Astrocyte of the spinal cord (primary cell): ENCODE measurements at regions not wholly inside any gene's neighbourhood (a gene's known extent, or its start where the extent isn't known, plus 50 kb on each side); places are given as distances from the start of the nearest gene placed in this dataset.

ENCODE experiments used
- DNase-seq: peaks from one replicate; pipeline ENCODE4 v3.0.0; 2011; ENCODE audit warnings: low read depth, low spot score
- H3K4me3 ChIP-seq: 2 replicates; pipeline ENCODE4 v1.5.1; 2011; ENCODE audit warnings: low read depth, mild to moderate bottlenecking, low read length, moderate library complexity
- in situ Hi-C: cut with HindIII; loops from 2 replicates; pipeline ENCODE4 v1.10.0; 2017; ENCODE audit warnings: low sequenced_read_pairs
- TF ChIP-seq, protein P1 (sequence below): IDR thresholded peaks from 2 replicates; pipeline ENCODE4 v1.5.1; 2012; ENCODE audit warnings: low read depth, mild to moderate bottlenecking, low read length, inconsistent platforms

- peak; percentile 40 for DNase-seq
- TF ChIP-seq, protein P1, sequence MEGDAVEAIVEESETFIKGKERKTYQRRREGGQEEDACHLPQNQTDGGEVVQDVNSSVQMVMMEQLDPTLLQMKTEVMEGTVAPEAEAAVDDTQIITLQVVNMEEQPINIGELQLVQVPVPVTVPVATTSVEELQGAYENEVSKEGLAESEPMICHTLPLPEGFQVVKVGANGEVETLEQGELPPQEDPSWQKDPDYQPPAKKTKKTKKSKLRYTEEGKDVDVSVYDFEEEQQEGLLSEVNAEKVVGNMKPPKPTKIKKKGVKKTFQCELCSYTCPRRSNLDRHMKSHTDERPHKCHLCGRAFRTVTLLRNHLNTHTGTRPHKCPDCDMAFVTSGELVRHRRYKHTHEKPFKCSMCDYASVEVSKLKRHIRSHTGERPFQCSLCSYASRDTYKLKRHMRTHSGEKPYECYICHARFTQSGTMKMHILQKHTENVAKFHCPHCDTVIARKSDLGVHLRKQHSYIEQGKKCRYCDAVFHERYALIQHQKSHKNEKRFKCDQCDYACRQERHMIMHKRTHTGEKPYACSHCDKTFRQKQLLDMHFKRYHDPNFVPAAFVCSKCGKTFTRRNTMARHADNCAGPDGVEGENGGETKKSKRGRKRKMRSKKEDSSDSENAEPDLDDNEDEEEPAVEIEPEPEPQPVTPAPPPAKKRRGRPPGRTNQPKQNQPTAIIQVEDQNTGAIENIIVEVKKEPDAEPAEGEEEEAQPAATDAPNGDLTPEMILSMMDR, result peak; percentile 55
- in situ Hi-C loops, result no loop called here
- H3K4me3 ChIP-seq, result no peak overlapping the region
Measured at GRCh38 chr13:65656740-65657329, 1573.3 kb downstream of the PCDH9 start.

GRCh38 chr13:65653613-65654012, 1576.5 kb downstream of the PCDH9 start:
- TF ChIP-seq, protein P1, result no peak
- H3K4me3 ChIP-seq, result no peak overlapping the region
- in situ Hi-C loops, result no loop called here
- DNase-seq, result no peak

DNA sequence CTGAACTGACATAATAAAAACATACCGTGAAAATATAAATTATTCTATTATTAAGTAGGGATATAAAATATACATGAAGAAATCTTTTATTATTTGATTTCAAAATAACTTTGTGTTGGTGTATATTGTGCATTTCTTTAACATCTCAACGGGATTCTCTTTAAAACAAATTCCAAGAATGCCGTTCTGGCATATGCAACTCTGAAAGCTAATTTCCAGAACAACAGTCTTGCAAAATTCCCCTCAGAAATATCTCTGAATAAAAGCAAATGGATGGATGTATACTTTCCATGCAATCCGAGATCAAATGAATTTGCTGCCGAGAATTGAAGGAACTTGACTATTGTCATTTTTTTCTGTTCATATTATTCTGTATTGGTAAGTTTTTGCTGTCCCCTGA, 1579.8 kb downstream of the PCDH9 start:
- TF ChIP-seq, protein P1, result no peak
- no peak for DNase-seq
- no peak overlapping the region for H3K4me3 ChIP-seq
- in situ Hi-C loops, result no loop called here

DNA sequence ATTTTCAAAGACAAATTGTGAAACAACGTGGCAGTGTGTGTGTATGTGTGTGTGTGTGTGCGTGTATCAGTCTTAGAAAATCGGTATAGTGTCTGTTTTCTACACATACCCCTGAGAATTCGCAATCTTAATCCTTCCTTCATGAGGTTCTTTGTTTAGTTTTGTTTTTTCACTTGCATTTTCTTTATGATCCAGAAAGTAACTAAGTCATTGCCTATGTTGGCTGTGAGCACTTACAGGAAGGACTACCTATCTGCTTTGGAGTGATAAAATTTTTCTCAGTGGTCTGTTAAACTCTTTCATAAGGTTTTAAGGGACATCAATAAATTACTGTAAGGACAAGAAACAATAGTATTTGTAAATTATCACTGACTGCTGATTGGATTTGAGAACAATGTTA, 1587.1 kb downstream of the PCDH9 start:
- no peak overlapping the region for H3K4me3 ChIP-seq
- no peak for DNase-seq
- TF ChIP-seq, protein P1, result no peak
- in situ Hi-C loops, result no loop called here

GRCh38 chr13:65642301-65642700, 1587.8 kb downstream of the PCDH9 start:
- in situ Hi-C loops, result no loop called here
- H3K4me3 ChIP-seq, result no peak overlapping the region
- DNase-seq, result no peak
- TF ChIP-seq, protein P1, result no peak

DNA sequence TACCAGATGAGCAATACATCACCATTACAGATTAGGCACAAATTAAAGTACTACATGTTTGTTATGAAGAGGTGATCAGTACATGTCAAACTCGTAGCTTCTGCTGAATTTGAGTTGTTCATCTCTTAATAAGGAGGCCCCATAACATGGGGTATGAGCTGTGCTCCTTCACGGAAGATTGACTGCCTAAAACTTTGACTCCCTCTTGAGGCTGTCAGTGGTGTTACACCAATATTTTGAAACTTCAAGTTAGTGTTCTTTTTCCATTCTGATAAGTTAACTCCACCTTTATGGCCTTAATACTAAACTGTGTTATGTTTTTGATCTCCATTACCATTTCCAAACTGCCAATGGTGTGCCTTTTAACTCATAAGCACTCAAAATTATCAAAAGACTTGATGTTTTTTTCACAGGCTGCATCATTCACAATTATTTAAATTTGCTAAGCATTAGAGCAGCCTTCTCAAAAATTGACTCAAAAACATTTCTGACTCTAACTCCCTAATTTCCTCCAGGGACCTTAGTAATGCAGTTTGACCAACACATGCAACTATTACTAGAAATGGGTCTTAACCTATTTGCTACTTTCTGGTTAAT, 1591.5 kb downstream of the PCDH9 start:
- peak; percentile 61 for DNase-seq
- H3K4me3 ChIP-seq, result no peak overlapping the region

More for the DNA sequence above, 1591.5 kb downstream of the PCDH9 start:
- TF ChIP-seq, protein P1, result peak; percentile 75
- in situ Hi-C loops, result no loop called here
